Left colon (tissue), 2 donors: ENCODE measurements at regions not wholly inside any gene's neighbourhood (a gene's known extent, or its start where the extent isn't known, plus 50 kb on each side); places are given as distances from the start of the nearest gene placed in this dataset.
"Not testable (repeated sequence)": the region's sequence is repeated elsewhere in the genome, so short reads cannot be mapped to it uniquely, and the experiment has no call there.

Experiments
- ATAC-seq: fragments of 200-7000 bp; cut with Tn5 transposase; one replicate; pipeline ENCODE4 v1.9.1; 2020; ENCODE audit warnings: mild to moderate bottlenecking, moderate library complexity
- DNase-seq, 2 donors: peaks; one replicate each; pipeline ENCODE4 v3.0.0-alpha.2; 2020
- intact Hi-C, 2 donors: fragments of 100-400 bp; cut with DNase I in 1 of 2; cut with micrococcal nuclease in 1 of 2; formaldehyde crosslinking; loops; one replicate each; pipeline versions ENCODE4 v1.11.2 to v1.14.0; 2022; cut with DNase I, micrococcal nuclease
- donor health status: DM: no; HTN: no; CAD: no.
- donor health status: DM: yes; HTN: yes; CAD: no.

GRCh38 chr5:91797576-91797975, 414.5 kb upstream of the ARRDC3 start:
- intact Hi-C loops, result no loop called here
- DNase-seq (no peak), ATAC-seq (no peak)

GRCh38 chr5:91794856-91795548, 411.9 kb upstream of the ARRDC3 start:
- ATAC-seq (no peak), DNase-seq (no peak)
- intact Hi-C loops, result no loop called here

- ATAC-seq (no peak), DNase-seq (no peak)
- intact Hi-C loops, result no loop called here
Measured at GRCh38 chr5:91794455-91794854, 411.3 kb upstream of the ARRDC3 start.

- DNase-seq (no peak), ATAC-seq (no peak)
- intact Hi-C loops, result no loop called here
Measured at GRCh38 chr5:91787718-91788117, 404.6 kb upstream of the ARRDC3 start.

- DNase-seq (no peak), ATAC-seq (no peak)
- intact Hi-C loops, result no loop called here
Measured at GRCh38 chr5:91777671-91778070, 394.6 kb upstream of the ARRDC3 start.

GRCh38 chr5:91776249-91776648, 393.1 kb upstream of the ARRDC3 start:
- DNase-seq (no peak), ATAC-seq (no peak)

GRCh38 chr5:91770400-91770799, 387.3 kb upstream of the ARRDC3 start:
- intact Hi-C loops, result no loop called here
- ATAC-seq (no peak), DNase-seq (no peak)

More at GRCh38 chr5:91776249-91776648, 393.1 kb upstream of the ARRDC3 start:
- intact Hi-C loops, result no loop called here

- ATAC-seq, intact Hi-C loops, DNase-seq: not testable (repeated sequence)
Measured at GRCh38 chr5:91757383-91757782, 374.3 kb upstream of the ARRDC3 start.

- ATAC-seq, result no peak
- intact Hi-C loops, result no loop called here
Measured at GRCh38 chr5:91754990-91755389, 371.9 kb upstream of the ARRDC3 start.

GRCh38 chr5:91744470-91744869, 361.4 kb upstream of the ARRDC3 start:
- DNase-seq, intact Hi-C loops, ATAC-seq: not testable (repeated sequence)

More at GRCh38 chr5:91754990-91755389, 371.9 kb upstream of the ARRDC3 start:
- no peak for DNase-seq

GRCh38 chr5:91742550-91742949, 359.4 kb upstream of the ARRDC3 start:
- intact Hi-C loops, result no loop called here
- DNase-seq (no peak), ATAC-seq (no peak)

GRCh38 chr5:91741764-91742505, 358.8 kb upstream of the ARRDC3 start:
- ATAC-seq (no peak), DNase-seq (no peak)
- intact Hi-C loops, result no loop called here

- no peak for ATAC-seq
- intact Hi-C loops, result no loop called here
- no peak for DNase-seq
Measured at GRCh38 chr5:91730026-91730425, 346.9 kb upstream of the ARRDC3 start.

- intact Hi-C loops, result no loop called here
- DNase-seq (no peak), ATAC-seq (no peak)
Measured at GRCh38 chr5:91727463-91727862, 344.3 kb upstream of the ARRDC3 start.

- DNase-seq (no peak), ATAC-seq (no peak)
- intact Hi-C loops, result no loop called here
Measured at GRCh38 chr5:91722736-91723467, 339.8 kb upstream of the ARRDC3 start.

GRCh38 chr5:91712718-91713117, 329.6 kb upstream of the ARRDC3 start:
- no peak for DNase-seq
- no peak for ATAC-seq
- intact Hi-C loops, result no loop called here

- intact Hi-C loops, result no loop called here
- no peak for DNase-seq
- no peak for ATAC-seq
Measured at GRCh38 chr5:91707521-91707841, 324.4 kb upstream of the ARRDC3 start.

GRCh38 chr5:91706785-91707520, 323.8 kb upstream of the ARRDC3 start:
- DNase-seq (no peak), ATAC-seq (no peak)
- intact Hi-C loops, result no loop called here

GRCh38 chr5:91703128-91703527, 320.0 kb upstream of the ARRDC3 start:
- ATAC-seq (no peak), DNase-seq (no peak)
- intact Hi-C loops, result no loop called here
